Activated CD8-positive, alpha-beta memory T cell treated with anti-CD3 and anti-CD28 coated beads, Interleukin-2, amount 50 U/mL, for 4 hours (primary cell): ENCODE measurements at regions not wholly inside any gene's neighbourhood (a gene's known extent, or its start where the extent isn't known, plus 50 kb on each side); places are given as distances from the start of the nearest gene placed in this dataset.

Source experiments
- DNase-seq: peaks from one replicate; pipeline ENCODE4 v3.0.0-alpha.2; 2020

DNA sequence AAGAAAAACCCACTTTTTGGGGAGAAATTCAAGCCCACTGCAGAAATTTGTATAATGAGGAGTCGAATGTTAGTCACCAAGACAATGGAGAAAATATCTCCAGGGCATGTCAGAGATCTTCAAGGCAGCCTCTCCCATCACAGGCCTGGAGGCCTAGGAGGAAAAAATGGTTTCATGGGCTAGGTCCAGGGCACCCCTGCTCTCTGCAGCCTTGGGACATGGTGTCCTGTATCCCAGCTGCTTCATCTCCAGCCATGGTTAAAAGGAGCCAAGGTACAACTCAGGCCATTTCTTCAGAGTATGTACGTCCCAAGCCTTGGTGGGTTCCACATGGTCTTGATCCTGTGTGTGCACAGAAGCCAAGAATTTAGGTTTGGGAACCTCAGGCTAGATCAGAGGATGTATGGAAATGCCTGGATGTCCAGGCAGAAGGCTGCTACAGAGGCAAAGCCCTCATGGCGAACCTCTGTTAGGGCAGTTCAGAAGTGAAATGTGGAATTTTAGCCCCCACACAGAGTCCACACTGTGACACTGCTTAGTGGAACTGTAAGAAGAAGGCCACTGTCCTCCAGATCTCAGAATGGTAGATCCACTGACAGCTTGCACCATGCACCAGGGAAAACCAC is 561.4 kb downstream of the ISL1 start:
- no peak for DNase-seq

DNA sequence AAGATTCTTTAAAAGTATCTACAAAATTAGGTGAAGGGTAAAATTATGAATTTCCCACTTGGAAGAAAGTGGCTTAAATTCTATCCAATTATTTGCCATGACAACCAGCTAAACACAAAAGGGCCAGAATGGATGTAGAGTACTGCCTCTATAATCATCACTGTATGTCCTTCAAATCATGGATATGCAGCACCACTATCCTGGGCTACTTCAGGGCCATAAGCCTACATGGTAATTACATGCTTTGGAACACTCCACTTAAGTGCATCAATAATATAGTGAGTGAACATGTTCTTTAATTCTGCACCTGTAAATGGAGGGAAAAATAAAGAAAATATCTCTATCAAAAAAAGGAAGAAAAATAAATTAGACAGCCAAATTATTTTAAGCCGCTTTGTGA is 575.2 kb downstream of the ISL1 start:
- no peak for DNase-seq

- DNase-seq, result no peak
Observed at GRCh38 chr5:51960617-51961121, 577.4 kb downstream of the ISL1 start.

- DNase-seq, result no peak
Observed at GRCh38 chr5:51961154-51961562, 577.9 kb downstream of the ISL1 start.

DNA sequence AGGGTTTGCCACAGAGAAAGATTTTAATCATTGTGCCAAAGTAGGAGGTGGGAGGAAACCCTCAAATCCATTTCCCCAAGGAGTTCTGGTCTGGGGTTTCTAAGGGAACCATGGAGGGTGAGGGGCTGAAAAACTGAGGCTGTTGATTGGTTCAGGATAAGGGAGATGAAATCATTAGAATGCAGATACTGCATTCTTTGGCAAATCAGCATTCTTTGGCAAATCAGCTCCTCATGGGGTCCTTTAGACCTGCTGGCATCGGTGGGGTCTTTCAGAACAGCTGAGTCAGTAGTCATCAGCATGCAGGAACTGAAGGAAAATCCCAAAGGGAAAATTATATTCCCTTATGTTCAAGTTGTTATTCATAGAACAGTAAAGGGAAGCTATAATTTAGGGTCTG is 585.5 kb downstream of the ISL1 start:
- no peak for DNase-seq

DNA sequence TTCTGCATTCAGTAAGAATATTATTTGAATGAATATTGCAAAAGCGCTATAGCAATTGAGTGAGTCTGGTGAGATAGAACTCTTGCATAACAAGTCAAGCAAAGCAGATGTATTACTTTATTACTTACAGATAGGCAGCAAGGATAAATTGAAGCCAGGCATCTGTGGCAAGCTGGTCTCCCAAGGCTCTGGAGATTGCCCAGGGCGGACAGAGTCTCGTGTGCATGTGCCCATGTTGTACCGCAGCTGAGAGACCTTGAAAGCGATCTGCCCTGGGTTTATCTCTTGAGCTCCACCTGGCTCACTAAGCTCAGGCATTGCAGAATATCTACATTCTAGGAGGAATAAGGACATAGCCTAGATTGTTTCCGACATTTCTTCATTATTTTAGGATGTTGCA is 591.6 kb downstream of the ISL1 start:
- DNase-seq, result no peak

GRCh38 chr5:51977014-51977413 is 593.8 kb downstream of the ISL1 start:
- DNase-seq, result no peak

- no peak for DNase-seq
Observed at GRCh38 chr5:51983161-51983560, 599.9 kb downstream of the ISL1 start.

DNA sequence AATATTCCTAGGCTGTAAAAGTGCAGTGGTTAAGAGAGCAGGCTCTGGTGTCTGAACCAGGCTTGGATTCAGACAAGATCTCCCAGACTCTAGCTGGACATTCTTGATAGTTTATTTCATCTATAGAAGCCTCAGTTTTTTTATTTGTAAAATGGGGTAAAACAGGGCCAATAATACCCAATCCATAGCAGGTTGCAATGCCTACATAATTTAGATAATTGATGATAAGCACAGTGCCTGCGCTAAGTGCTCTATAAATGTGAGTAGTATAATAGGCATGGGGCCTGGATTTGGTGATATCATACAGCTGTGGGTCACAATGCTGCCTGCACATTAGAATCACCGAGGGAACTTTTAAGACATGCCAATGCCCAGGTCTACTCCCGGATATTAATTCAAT is 603.5 kb downstream of the ISL1 start:
- DNase-seq, result no peak

GRCh38 chr5:51987239-51987638 is 604.0 kb downstream of the ISL1 start:
- no peak for DNase-seq

DNA sequence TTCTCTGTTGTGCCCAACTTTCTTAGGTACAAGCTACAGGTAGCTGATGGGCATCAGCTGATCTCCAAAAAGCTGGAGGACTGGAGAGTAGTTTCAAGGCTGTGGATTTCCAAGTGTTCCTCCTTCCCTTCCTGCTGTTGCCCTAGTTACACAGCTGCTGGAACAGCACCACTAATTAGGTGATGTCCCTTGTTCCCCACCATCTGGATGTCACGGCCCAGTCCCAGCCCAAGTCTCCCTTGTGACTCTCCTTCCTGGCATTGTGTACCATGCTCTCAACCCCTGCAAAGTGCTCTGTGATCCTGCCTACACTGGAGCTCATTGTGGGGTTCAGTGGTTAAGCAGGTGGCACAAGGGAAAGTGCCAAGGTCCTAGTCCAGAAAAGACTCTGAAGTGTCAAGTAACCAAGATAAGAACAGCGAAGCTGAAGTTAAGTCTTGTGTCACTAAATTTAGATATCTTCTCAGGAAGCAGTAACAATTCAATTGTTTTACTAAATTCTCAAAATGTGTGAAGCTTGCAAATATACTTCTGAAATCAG is 604.5 kb downstream of the ISL1 start:
- no peak for DNase-seq

DNA sequence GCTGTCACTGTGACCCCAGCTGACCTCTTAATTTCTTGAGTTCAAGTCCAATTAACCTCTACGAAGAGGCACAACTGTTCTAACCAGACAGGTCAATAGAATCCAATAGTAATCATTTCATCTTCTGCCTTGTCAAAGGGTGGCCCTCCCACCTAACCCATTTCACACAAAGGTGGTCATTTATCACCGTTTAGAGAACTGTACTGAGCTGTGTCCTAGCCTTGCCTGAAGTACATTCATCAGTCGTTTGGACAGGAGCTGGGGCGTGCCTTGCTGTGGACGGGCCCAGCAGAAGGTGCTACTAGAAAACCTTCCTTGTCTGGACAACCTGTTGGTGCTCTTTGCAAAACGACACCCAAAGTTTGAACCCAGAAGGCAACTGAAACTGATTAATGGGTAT is 605.4 kb downstream of the ISL1 start:
- no peak for DNase-seq

DNA sequence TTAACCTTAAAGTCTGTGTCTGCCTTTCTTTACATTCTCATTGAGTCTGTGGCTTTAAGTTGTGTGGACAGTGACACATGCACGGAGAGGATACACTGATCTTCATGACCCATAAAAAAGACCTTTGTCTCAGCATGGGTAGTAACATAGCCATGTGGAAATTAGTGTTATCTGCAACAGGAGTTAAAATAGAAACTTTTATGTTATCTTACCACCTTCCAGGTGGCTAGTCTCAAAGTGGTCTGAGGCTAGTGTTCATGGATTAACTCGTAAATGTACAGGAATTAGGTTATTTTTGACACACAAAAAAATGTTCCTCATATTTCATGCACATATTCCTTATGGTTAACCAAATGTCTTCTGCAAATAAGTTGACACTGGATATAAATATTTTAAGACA is 607.0 kb downstream of the ISL1 start:
- no peak for DNase-seq

- DNase-seq, result no peak
Observed at GRCh38 chr5:51990661-51991180, 607.5 kb downstream of the ISL1 start.

GRCh38 chr5:51991940-51992339 is 608.7 kb downstream of the ISL1 start:
- no peak for DNase-seq

- no peak for DNase-seq
Observed at GRCh38 chr5:51995773-51996306, 612.6 kb downstream of the ISL1 start.

DNA sequence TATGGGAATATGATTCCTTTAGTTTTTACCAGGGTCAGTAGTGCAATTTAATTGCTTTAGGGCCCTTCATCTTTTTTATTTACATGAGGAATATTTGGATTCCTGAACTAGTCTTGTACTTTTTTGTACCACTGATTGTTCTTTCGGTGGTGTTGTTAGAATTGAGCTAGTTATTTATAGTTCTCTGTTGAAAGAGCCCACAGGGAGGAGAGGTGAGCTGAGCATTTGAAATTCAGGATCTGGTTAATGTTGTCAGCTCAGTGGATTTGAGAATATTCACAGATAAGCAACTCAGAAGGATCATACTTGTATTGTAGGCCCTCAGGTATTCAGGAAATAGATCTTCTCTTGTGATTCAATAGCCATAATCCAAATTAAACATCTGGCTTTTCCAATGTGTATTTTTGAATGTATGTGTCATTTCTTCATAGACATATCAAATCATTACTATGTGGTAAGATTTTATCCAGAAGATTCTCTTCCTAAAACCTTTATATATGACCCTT is 613.2 kb downstream of the ISL1 start:
- DNase-seq, result no peak

- no peak for DNase-seq
Observed at GRCh38 chr5:51997500-51997899, 614.3 kb downstream of the ISL1 start.

DNA sequence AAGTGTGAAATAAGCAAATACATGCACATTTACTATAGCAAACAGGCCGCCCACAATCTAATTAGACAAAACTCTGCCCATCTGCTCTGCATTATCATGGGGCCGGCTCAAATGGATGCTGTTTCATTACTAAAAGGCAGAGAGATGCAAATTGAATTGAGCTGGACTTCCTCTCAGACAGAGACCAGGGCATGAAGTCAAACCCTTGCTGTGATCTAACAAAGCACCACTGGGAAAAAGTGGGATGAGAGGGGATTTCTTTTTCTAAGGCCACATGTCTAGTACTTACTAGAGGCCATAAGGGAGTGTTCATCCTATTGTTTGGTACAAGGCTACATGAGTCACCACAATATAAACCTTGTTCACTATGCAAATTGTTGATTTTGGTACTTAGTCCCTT is 614.7 kb downstream of the ISL1 start:
- no peak for DNase-seq

DNA sequence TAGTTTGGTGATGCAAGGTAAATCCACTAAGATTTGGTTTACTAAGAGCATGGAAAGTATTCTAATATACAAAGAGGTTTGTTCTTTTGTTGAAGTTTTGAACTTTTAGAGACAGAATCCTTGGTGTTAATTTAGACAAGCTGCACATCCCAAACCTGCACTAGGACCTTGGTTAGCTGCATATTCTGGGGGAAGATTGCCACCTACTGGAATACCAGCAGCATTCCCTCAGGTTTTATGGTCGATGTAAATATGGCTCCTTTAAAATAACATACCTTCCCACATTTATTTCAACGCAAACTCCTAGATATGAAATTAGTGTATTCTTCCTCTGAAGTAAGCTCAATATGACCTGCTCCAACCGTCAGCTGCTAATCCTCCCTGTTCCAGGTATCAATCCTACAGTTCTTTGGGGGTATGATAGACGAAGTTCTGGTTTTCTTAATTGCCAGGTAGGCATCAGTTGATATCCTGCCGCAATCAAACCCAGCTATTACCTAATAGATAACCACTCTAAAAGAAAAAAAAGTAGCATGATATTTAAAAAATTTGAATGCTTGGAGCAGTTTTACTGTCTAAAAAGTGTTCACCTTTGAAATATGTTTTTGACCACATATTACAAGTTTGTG is 624.1 kb downstream of the ISL1 start:
- no peak for DNase-seq

DNA sequence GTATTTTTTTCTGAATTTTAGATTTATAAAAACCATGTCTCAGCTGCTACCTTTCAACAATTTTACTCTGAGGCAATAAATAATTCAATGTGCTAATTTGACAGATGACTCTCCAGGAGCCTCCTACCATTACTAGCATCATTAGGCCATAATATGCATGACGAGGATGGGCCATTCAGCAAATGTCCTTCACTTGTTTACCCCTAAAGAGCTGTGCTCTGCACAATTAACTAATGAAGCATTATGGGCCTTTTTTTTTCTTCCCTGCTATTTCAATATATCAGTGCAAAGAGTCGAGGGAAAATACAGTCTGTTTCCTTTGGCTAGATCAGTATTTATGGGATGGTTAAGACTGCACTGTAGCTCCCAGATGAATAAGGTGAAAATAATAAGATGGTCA is 627.2 kb downstream of the ISL1 start:
- no peak for DNase-seq

DNA sequence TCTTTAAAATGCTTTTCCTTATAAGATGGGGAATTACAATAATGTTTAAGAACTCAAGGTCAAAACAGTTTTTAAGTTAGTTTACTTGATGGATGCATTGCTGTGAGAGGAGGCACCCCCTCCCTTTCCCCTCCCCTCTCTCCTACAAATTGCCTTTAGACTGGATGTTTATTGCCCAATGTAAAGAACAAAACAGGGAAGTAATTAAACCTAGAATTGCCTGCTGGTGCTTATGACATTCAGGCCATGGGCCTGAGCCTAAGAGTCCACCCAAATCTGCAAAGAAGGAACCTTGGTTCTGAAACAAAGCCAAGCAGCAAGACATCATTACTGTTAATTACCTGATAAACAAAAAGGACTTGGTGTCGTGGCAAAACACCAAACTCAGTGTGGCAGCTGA is 630.3 kb downstream of the ISL1 start:
- DNase-seq, result no peak

- DNase-seq, result no peak
Observed at GRCh38 chr5:52015760-52016159, 632.5 kb downstream of the ISL1 start.

DNA sequence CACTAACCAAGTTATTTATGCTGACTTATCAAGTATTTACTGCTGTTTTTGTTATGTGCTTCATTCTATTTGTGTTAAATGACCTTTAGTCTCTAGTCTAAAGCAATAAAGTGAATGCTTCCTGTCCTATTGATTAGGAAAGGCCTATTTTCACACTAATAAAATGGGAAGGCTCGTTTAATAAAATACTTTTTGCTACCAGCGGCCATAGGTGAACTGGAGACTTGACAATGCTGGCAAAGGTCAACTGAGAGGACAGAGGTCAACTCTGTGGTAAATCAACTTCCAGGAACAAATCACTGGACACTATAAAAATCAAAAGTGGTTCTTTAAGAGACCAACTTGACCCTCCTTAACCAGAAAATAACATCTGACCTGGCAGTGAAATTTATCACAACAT is 634.3 kb downstream of the ISL1 start:
- DNase-seq, result no peak
